Testis (tissue), 2 donors: ENCODE measurements at regions not wholly inside any gene's neighbourhood (a gene's known extent, or its start where the extent isn't known, plus 50 kb on each side); places are given as distances from the start of the nearest gene placed in this dataset.

Experiments
- DNase-seq: peaks from one replicate; pipeline ENCODE4 v3.0.0-alpha.2; 2019
- H3K27ac ChIP-seq, 2 donors: fragments of 200-600 bp; sonication (generic); one replicate each; pipeline ENCODE4 v1.5.1; 2019
- H3K27me3 ChIP-seq: fragments of 200-600 bp; sonication (generic); one replicate; pipeline ENCODE4 v1.5.1; 2019
- H3K36me3 ChIP-seq: fragments of 200-600 bp; sonication (generic); one replicate; pipeline ENCODE4 v1.5.1; 2017; ENCODE audit warnings: low read depth; ENCODE audit errors: missing control alignments
- H3K4me1 ChIP-seq: fragments of 200-600 bp; sonication (generic); one replicate; pipeline ENCODE4 v1.5.1; 2019
- H3K4me3 ChIP-seq, 2 donors: fragments of 200-600 bp; sonication (generic); one replicate each; pipeline ENCODE4 v1.5.1; 2017 to 2019
- H3K9me3 ChIP-seq: fragments of 200-600 bp; sonication (generic); one replicate; pipeline ENCODE4 v1.5.1; 2017
- CTCF ChIP-seq, 3 experiments: fragments of 450-650 bp in 2 of 3; fragments of 200-600 bp in 1 of 3; sonication (generic) in 1 of 3; IDR thresholded peaks; one replicate each; pipeline ENCODE4 v1.5.1; 2016 to 2019; ENCODE audit warnings: antibody characterized with exemption in 3 of 3, mild to moderate bottlenecking in 2 of 3, moderate library complexity in 1 of 3
- POLR2A ChIP-seq: fragments of 450-650 bp; IDR thresholded peaks from one replicate; pipeline ENCODE4 v1.6.1; 2017; ENCODE audit warnings: antibody characterized with exemption, mild to moderate bottlenecking, moderate library complexity
- WGBS, 2 donors: methylation state at CpG; one replicate each; pipeline ENCODE4 v1.1.5; 2018; 5-methylcytosine and 5-hydroxymethylcytosine counted together
- intact Hi-C: fragments of 100-400 bp; cut with DNase I; formaldehyde crosslinking; loops from one replicate; pipeline ENCODE4 v1.15.1; 2023; ENCODE audit warnings: low total_unique reads

GRCh38 chr3:64829331-64829730 lies 141.5 kb upstream of the ADAMTS9 start:
- no peaks in the 10 kb centered on the region for H3K36me3 ChIP-seq
- intact Hi-C loops = no loop called here
- H3K27ac ChIP-seq = no peak overlapping the region
- no peak for DNase-seq
- H3K4me3 ChIP-seq = no peak overlapping the region
- TF ChIP-seq POLR2A (no peak), CTCF (IDR thresholded peaks at IDR 0.05) (no peak)
- WGBS, 2 donors = 46 to 50% methylated on average over 3 of the region's 3 CpGs
- peaks cover 4% of the 10 kb centered on the region for H3K4me1 ChIP-seq
- H3K27me3 ChIP-seq = no peaks in the 10 kb centered on the region
- no peaks in the 10 kb centered on the region for H3K9me3 ChIP-seq

GRCh38 chr3:64828276-64828675 lies 140.5 kb upstream of the ADAMTS9 start:
- H3K27me3 ChIP-seq = no peaks in the 10 kb centered on the region
- no peak overlapping the region for H3K27ac ChIP-seq
- no peak for TF ChIP-seq CTCF (IDR thresholded peaks at IDR 0.05)
- no peak for TF ChIP-seq POLR2A
- H3K9me3 ChIP-seq = no peaks in the 10 kb centered on the region
- H3K36me3 ChIP-seq = no peaks in the 10 kb centered on the region
- intact Hi-C loops = no loop called here
- H3K4me1 ChIP-seq = peaks cover 4% of the 10 kb centered on the region
- H3K4me3 ChIP-seq = no peak overlapping the region
- DNase-seq = no peak

- intact Hi-C loops = no loop called here
- 81 to 88% methylated on average over 2 of the region's 2 CpGs for WGBS, 2 donors
- Histone ChIP-seq H3K36me3 (no peaks in the 10 kb centered on the region), H3K27ac (no peak overlapping the region), H3K4me1 (peaks cover 4% of the 10 kb centered on the region), H3K9me3 (no peaks in the 10 kb centered on the region), H3K4me3 (no peak overlapping the region), H3K27me3 (no peaks in the 10 kb centered on the region)
- no peak for TF ChIP-seq CTCF (IDR thresholded peaks at IDR 0.05)
- TF ChIP-seq POLR2A = no peak
- DNase-seq = no peak
Observed at GRCh38 chr3:64827431-64827830, 139.6 kb upstream of the ADAMTS9 start.

GRCh38 chr3:64827019-64827418 lies 139.2 kb upstream of the ADAMTS9 start:
- H3K4me1 ChIP-seq = peaks cover 4% of the 10 kb centered on the region
- DNase-seq = no peak
- H3K4me3 ChIP-seq = no peak overlapping the region
- H3K27ac ChIP-seq = no peak overlapping the region
- H3K9me3 ChIP-seq = no peaks in the 10 kb centered on the region
- no peaks in the 10 kb centered on the region for H3K27me3 ChIP-seq
- no peaks in the 10 kb centered on the region for H3K36me3 ChIP-seq
- intact Hi-C loops = no loop called here
- TF ChIP-seq CTCF (IDR thresholded peaks at IDR 0.05) = no peak
- no peak for TF ChIP-seq POLR2A

- H3K27ac ChIP-seq = no peak overlapping the region
- intact Hi-C loops = no loop called here
- no peaks in the 10 kb centered on the region for H3K9me3 ChIP-seq
- no peaks in the 10 kb centered on the region for H3K27me3 ChIP-seq
- WGBS, 2 donors = 93 to 97% methylated on average over 2 of the region's 2 CpGs
- H3K36me3 ChIP-seq = no peaks in the 10 kb centered on the region
- no peak for TF ChIP-seq POLR2A
- TF ChIP-seq CTCF (IDR thresholded peaks at IDR 0.05) = no peak
- peaks cover 4% of the 10 kb centered on the region for H3K4me1 ChIP-seq
- DNase-seq = no peak
- no peak overlapping the region for H3K4me3 ChIP-seq
Observed at GRCh38 chr3:64825404-64826120, 137.8 kb upstream of the ADAMTS9 start.
